ENCODE measurements at regions not wholly inside any gene's neighbourhood (a gene's known extent, or its start where the extent isn't known, plus 50 kb on each side); places are given as distances from the start of the nearest gene placed in this dataset.

GRCh38 chr20:22954661-22955060, 80.5 kb upstream of the SSTR4 start:
- H3K79me1 ChIP-seq (ENCODE audit: low read depth in 1 of 2, low read length in 2 of 2) = no peaks in the 10 kb centered on the region
- no peaks in the 10 kb centered on the region for H3K36me3 ChIP-seq (ENCODE audit: control insufficient read depth, insufficient read depth, low read length)
- H2BK120ac ChIP-seq (ENCODE audit: low read depth, low read length) = no peak overlapping the region
- no peak overlapping the region for H2BK5ac ChIP-seq (ENCODE audit: low read depth, low read length, poor library complexity, severe bottlenecking)
- ATAC-seq (ENCODE audit: low read depth) (no peak), DNase-seq (no peak)
- no TSS peak for BruUV-seq (replicated peaks)
- intact Hi-C loops (cut with micrococcal nuclease) (no loop called here), in situ Hi-C loops (cut with MboI; ENCODE audit: low sequenced_read_pairs) (no loop called here), dilution Hi-C loops (cut with HindIII; ENCODE audit: low sequenced_read_pairs, unreplicated experiment) (no loop called here)
- H3K56ac ChIP-seq (ENCODE audit: extremely low read depth, insufficient read depth, low read length) = no peak overlapping the region
- H3K4me3 ChIP-seq (ENCODE audit: insufficient read depth, low read depth, low read length) = no peak overlapping the region
- no peak overlapping the region for H4K8ac ChIP-seq (ENCODE audit: low read depth in 2 of 2, low read length in 2 of 2)
- H2AK5ac ChIP-seq (ENCODE audit: low read depth, low read length) = no peak overlapping the region
- H3K27ac ChIP-seq (ENCODE audit: insufficient read depth, low read length) = no peak overlapping the region
- POLR2A ChIA-PET (ENCODE audit: unreplicated experiment) = no interaction called here
- no peaks in the 10 kb centered on the region for H3K4me1 ChIP-seq (ENCODE audit: control insufficient read depth, insufficient read depth, low read length)
- H3K4ac ChIP-seq (ENCODE audit: low read depth, low read length) = no peak overlapping the region
- H2BK20ac ChIP-seq (ENCODE audit: low read depth, low read length) = no peak overlapping the region
- H4K5ac ChIP-seq (ENCODE audit: low read depth, low read length) = no peak overlapping the region
- TF ChIP-seq FOS (IDR thresholded peaks at IDR 0.05; ENCODE audit: low read depth, low read length) (no peak), CTCF (conservative IDR thresholded peaks at IDR 0.05; ENCODE audit: low read depth, low read length) (no peak), MAFK (IDR thresholded peaks at IDR 0.05; ENCODE audit: low read depth, low read length) (no peak), MAZ (IDR thresholded peaks at IDR 0.05; ENCODE audit: borderline replicate concordance, low read depth, low read length) (no peak), RAD21 (IDR thresholded peaks at IDR 0.05; ENCODE audit: low read length) (no peak), POLR2A (IDR thresholded peaks at IDR 0.05; ENCODE audit: low read depth, low read length) (no peak), USF2 (IDR thresholded peaks at IDR 0.05; ENCODE audit: low read depth, low read length) (no peak)
- H3K9me1 ChIP-seq (ENCODE audit: insufficient read depth, low read length) = no peaks in the 10 kb centered on the region
- H3K9me3 ChIP-seq (ENCODE audit: control insufficient read depth, insufficient read depth, low read length) = no peaks in the 10 kb centered on the region
- H4K20me1 ChIP-seq (ENCODE audit: insufficient read depth, low read length) = no peaks in the 10 kb centered on the region
- H3K4me2 ChIP-seq (ENCODE audit: low read depth, low read length) = no peak overlapping the region
- H3K27me3 ChIP-seq (ENCODE audit: control insufficient read depth, insufficient read depth, low read length) = peaks cover 4% of the 10 kb centered on the region; the same call in 1 of the 2 replicates
- no peak overlapping the region for H2AFZ ChIP-seq (replicated peaks; ENCODE audit: low read length, poor library complexity)
- H3K9ac ChIP-seq (ENCODE audit: low read depth, low read length) = no peak overlapping the region
- no peak overlapping the region for H2BK15ac ChIP-seq (ENCODE audit: low read depth, low read length)
- no peak overlapping the region for H3K23ac ChIP-seq (ENCODE audit: low read depth, low read length)
- no CpG with 5 or more reads among the region's 3 CpGs for WGBS, 2 experiments (ENCODE audit: extremely low coverage in 2 of 2, insufficient read length in 1 of 2)
- CTCF ChIA-PET = no interaction called here
- no peak overlapping the region for H3K14ac ChIP-seq (replicated peaks; ENCODE audit: low read depth, low read length)
- no peak overlapping the region for H2AK9ac ChIP-seq (replicated peaks; ENCODE audit: low read depth, low read length, poor library complexity)
- no peak overlapping the region for H3K18ac ChIP-seq (ENCODE audit: low read depth, low read length)
- no peak overlapping the region for H4K91ac ChIP-seq (ENCODE audit: insufficient read depth, low read depth, low read length)
